ENCODE measurements at regions not wholly inside any gene's neighbourhood (a gene's known extent, or its start where the extent isn't known, plus 50 kb on each side); places are given as distances from the start of the nearest gene placed in this dataset.

- TF ChIP-seq CTCF (IDR thresholded peaks at IDR 0.05) = no peak
- no peak for TF ChIP-seq ZFX (IDR thresholded peaks at IDR 0.05; ENCODE audit: borderline replicate concordance)
Measured at GRCh38 chr11:80346353-80347059, 905.7 kb upstream of the TENM4 start.
